Vagina (tissue), 2 donors: ENCODE measurements at regions not wholly inside any gene's neighbourhood (a gene's known extent, or its start where the extent isn't known, plus 50 kb on each side); places are given as distances from the start of the nearest gene placed in this dataset.
"Not testable (repeated sequence)": the region's sequence is repeated elsewhere in the genome, so short reads cannot be mapped to it uniquely, and the experiment has no call there.

Experiments
- DNase-seq, 2 donors: peaks; one replicate each; pipeline ENCODE4 v3.0.0-alpha.2; 2017; ENCODE audit errors: extremely low spot score in 2 of 2
- H3K27ac ChIP-seq: fragments of 200-600 bp; sonication (generic); one replicate; pipeline ENCODE4 v1.5.1; 2019
- H3K27me3 ChIP-seq: fragments of 200-600 bp; sonication (generic); one replicate; pipeline ENCODE4 v1.5.1; 2019
- H3K36me3 ChIP-seq, 2 donors: fragments of 200-600 bp; sonication (generic); one replicate each; pipeline ENCODE4 v1.5.1; 2017 to 2019
- H3K4me1 ChIP-seq: fragments of 200-600 bp; sonication (generic); one replicate; pipeline ENCODE4 v1.5.1; 2019
- H3K4me3 ChIP-seq, 2 donors: fragments of 200-600 bp; sonication (generic); 1 replicate in 1 of 2; 2 replicates in 1 of 2; pipeline ENCODE4 v1.5.1; 2016 to 2019
- H3K9me3 ChIP-seq: fragments of 200-600 bp; sonication (generic); one replicate; pipeline ENCODE4 v1.5.1; 2019
- CTCF ChIP-seq, 3 experiments: fragments of 450-650 bp in 2 of 3; fragments of 200-600 bp in 1 of 3; sonication (generic) in 1 of 3; IDR thresholded peaks; one replicate each; pipeline ENCODE4 v1.5.1; 2017 to 2019; ENCODE audit warnings: antibody characterized with exemption in 3 of 3, mild to moderate bottlenecking in 2 of 3, moderate library complexity in 2 of 3
- POLR2A ChIP-seq, 2 donors: fragments of 450-650 bp; IDR thresholded peaks; one replicate each; pipeline ENCODE4 v1.6.1; 2017; ENCODE audit warnings: antibody characterized with exemption in 2 of 2, mild to moderate bottlenecking in 2 of 2, moderate library complexity in 2 of 2
- POLR2AphosphoS5 ChIP-seq, 2 donors: sonication (generic); formaldehyde crosslinking; IDR thresholded peaks; one replicate each; pipeline ENCODE4 v1.9.0; 2017; ENCODE audit warnings: antibody characterized with exemption in 2 of 2, mild to moderate bottlenecking in 2 of 2, low read depth in 1 of 2; ENCODE audit not compliant: insufficient read depth in 1 of 2
- intact Hi-C: fragments of 100-400 bp; cut with DNase I; formaldehyde crosslinking; loops from one replicate; pipeline ENCODE4 v1.15.1; 2023

- Histone ChIP-seq H3K27me3 (no peaks in the 10 kb centered on the region), H3K4me3 (no peak overlapping the region), H3K36me3 (no peaks in the 10 kb centered on the region), H3K4me1 (no peaks in the 10 kb centered on the region), H3K9me3 (no peaks in the 10 kb centered on the region), H3K27ac (no peak overlapping the region)
- TF ChIP-seq POLR2AphosphoS5 (IDR thresholded peaks at IDR 0.05; ENCODE audit: insufficient read depth in 1 of 2, low read depth in 1 of 2) = no peak
- TF ChIP-seq CTCF (IDR thresholded peaks at IDR 0.05) = no peak
- TF ChIP-seq POLR2A (IDR thresholded peaks at IDR 0.05) = no peak
- intact Hi-C loops = no loop called here
- DNase-seq = no peak
Observed at GRCh38 chr7:115799430-115799829, 231.1 kb downstream of the TFEC start.

GRCh38 chr7:115793958-115794702 is 236.4 kb downstream of the TFEC start:
- H3K4me1 ChIP-seq = no peaks in the 10 kb centered on the region
- no peak for TF ChIP-seq POLR2AphosphoS5 (IDR thresholded peaks at IDR 0.05; ENCODE audit: insufficient read depth in 1 of 2, low read depth in 1 of 2)
- no peak for TF ChIP-seq CTCF (IDR thresholded peaks at IDR 0.05)
- no peak for TF ChIP-seq POLR2A (IDR thresholded peaks at IDR 0.05)
- no peak overlapping the region for H3K4me3 ChIP-seq
- H3K27me3 ChIP-seq = no peaks in the 10 kb centered on the region
- no peaks in the 10 kb centered on the region for H3K36me3 ChIP-seq
- H3K9me3 ChIP-seq = no peaks in the 10 kb centered on the region
- no peak overlapping the region for H3K27ac ChIP-seq
- intact Hi-C loops = no loop called here
- DNase-seq = no peak

- intact Hi-C loops = no loop called here
- H3K4me1 ChIP-seq = no peaks in the 10 kb centered on the region
- H3K4me3 ChIP-seq = no peak overlapping the region
- no peaks in the 10 kb centered on the region for H3K36me3 ChIP-seq
- no peaks in the 10 kb centered on the region for H3K9me3 ChIP-seq
- H3K27me3 ChIP-seq = no peaks in the 10 kb centered on the region
- DNase-seq = no peak
- no peak overlapping the region for H3K27ac ChIP-seq
- no peak for TF ChIP-seq POLR2AphosphoS5 (IDR thresholded peaks at IDR 0.05; ENCODE audit: insufficient read depth in 1 of 2, low read depth in 1 of 2)
- no peak for TF ChIP-seq POLR2A (IDR thresholded peaks at IDR 0.05)
- no peak for TF ChIP-seq CTCF (IDR thresholded peaks at IDR 0.05)
Observed at GRCh38 chr7:115789901-115790300, 240.7 kb downstream of the TFEC start.

GRCh38 chr7:115789473-115789872 is 241.1 kb downstream of the TFEC start:
- H3K27ac ChIP-seq, intact Hi-C loops, H3K4me3 ChIP-seq, DNase-seq, H3K9me3 ChIP-seq, H3K36me3 ChIP-seq, H3K27me3 ChIP-seq, H3K4me1 ChIP-seq: not testable (repeated sequence)

GRCh38 chr7:115782696-115783490 is 247.7 kb downstream of the TFEC start:
- no peak for DNase-seq
- Histone ChIP-seq H3K27me3 (no peaks in the 10 kb centered on the region), H3K4me1 (no peaks in the 10 kb centered on the region), H3K27ac (no peak overlapping the region), H3K4me3 (no peak overlapping the region), H3K9me3 (no peaks in the 10 kb centered on the region), H3K36me3 (no peaks in the 10 kb centered on the region)
- TF ChIP-seq POLR2AphosphoS5 (IDR thresholded peaks at IDR 0.05; ENCODE audit: insufficient read depth in 1 of 2, low read depth in 1 of 2) (no peak), POLR2A (IDR thresholded peaks at IDR 0.05) (no peak), CTCF (IDR thresholded peaks at IDR 0.05) (no peak)
- intact Hi-C loops = no loop called here
